K562 (cell line): ENCODE measurements at regions not wholly inside any gene's neighbourhood (a gene's known extent, or its start where the extent isn't known, plus 50 kb on each side); places are given as distances from the start of the nearest gene placed in this dataset.

Source experiments
- ATAC-seq: fragments of 200-7000 bp; cut with Tn5 transposase; 3 replicates; pipeline ENCODE4 v1.9.1; 2020; ENCODE audit warnings: moderate library complexity
- BruUV-seq: library from RNA; stranded (reverse); fragments of 400-500 nt; replicated peaks from 2 replicates; lab custom pipeline; 2021; lab: Mats Ljungman, UMichigan
- CTCF ChIA-PET: fragments of 300-600 bp; formaldehyde crosslinking; extraction: SDS; loops from one replicate; lab custom pipeline; 2021; ENCODE audit warnings: low intra/inter-chr PET ratio; lab: Yijun Ruan, JAX
- POLR2A ChIA-PET: fragments of 300-600, 350-650 bp; sonication (Branson Sonifier 250); formaldehyde crosslinking; extraction: SDS; loops from one replicate; lab custom pipeline; 2021; ENCODE audit warnings: antibody characterized with exemption, inconsistent platforms; lab: Yijun Ruan, JAX
- DNase-seq, 4 experiments: peaks; one replicate each; pipeline versions ENCODE4 v3.0.0 to v3.0.0-alpha.2; 2011 to 2018; ENCODE audit warnings: low spot score in 3 of 4, mixed read lengths in 3 of 4; ENCODE audit errors: extremely low read depth in 1 of 4
- FAIRE-seq: peaks from 2 replicates; lab custom pipeline; 2011; peaks lifted over from hg19 to GRCh38; lab: Jason Lieb, UNC
- H2AFZ ChIP-seq: 2 replicates; pipeline ENCODE4 v1.6.0; 2011; ENCODE audit warnings: low read depth, low read length, control low read depth, inconsistent platforms
- H3K27ac ChIP-seq: fragments of 200-600 bp; 3 replicates; pipeline ENCODE4 v1.8.0; 2011; ENCODE audit warnings: low read depth, mild to moderate bottlenecking, control low read depth, inconsistent platforms, low read length, moderate library complexity, mixed read lengths; ENCODE audit errors: extremely low read depth
- H3K27me3 ChIP-seq, 2 experiments: fragments of 300-600 bp in 1 of 2; 2 replicates in 1 of 2; 3 replicates in 1 of 2; pipeline versions ENCODE4 v1.6.0 to v1.8.0; 2011; ENCODE audit warnings: inconsistent platforms in 2 of 2, low read length in 2 of 2, mild to moderate bottlenecking in 1 of 2, mixed read lengths in 1 of 2, moderate library complexity in 1 of 2; ENCODE audit not compliant: control insufficient read depth in 2 of 2, insufficient read depth in 2 of 2
- H3K36me3 ChIP-seq: fragments of 300-600 bp; 3 replicates; pipeline ENCODE4 v1.8.0; 2011; ENCODE audit warnings: mild to moderate bottlenecking, low read length, inconsistent platforms; ENCODE audit not compliant: control insufficient read depth, insufficient read depth
- H3K4me1 ChIP-seq, 2 experiments: fragments of 200-600 bp in 1 of 2; replicated peaks in 1 of 2; 2 replicates in 1 of 2; 3 replicates in 1 of 2; pipeline versions ENCODE4 v1.5.1 to v1.8.0; 2011; ENCODE audit warnings: inconsistent platforms in 2 of 2, low read length in 2 of 2, mild to moderate bottlenecking in 1 of 2, mixed read lengths in 1 of 2, moderate library complexity in 1 of 2; ENCODE audit not compliant: control insufficient read depth in 2 of 2, insufficient read depth in 2 of 2
- H3K4me2 ChIP-seq: 2 replicates; pipeline ENCODE4 v1.6.1; 2011; ENCODE audit warnings: low read length, control low read depth, inconsistent platforms, mixed read lengths; ENCODE audit not compliant: insufficient read depth
- H3K4me3 ChIP-seq: fragments of 200-600 bp; sonication (generic), shearing (Covaris generic); 2 replicates; pipeline ENCODE4 v1.5.1; 2016; ENCODE audit warnings: control low read depth, inconsistent platforms
- H3K79me2 ChIP-seq: fragments of 200-600 bp; 3 replicates; pipeline ENCODE4 v1.8.0; 2011; ENCODE audit warnings: low read length, inconsistent platforms; ENCODE audit not compliant: control insufficient read depth, insufficient read depth
- H3K9ac ChIP-seq, 2 experiments: 2 replicates each; pipeline versions ENCODE4 v1.6.0 to v1.6.1; 2011; ENCODE audit warnings: low read depth in 2 of 2, low read length in 2 of 2, control low read depth in 1 of 2, inconsistent platforms in 1 of 2, mild to moderate bottlenecking in 1 of 2, mixed read lengths in 1 of 2; ENCODE audit not compliant: insufficient read depth in 1 of 2
- H3K9me1 ChIP-seq: one replicate; pipeline ENCODE4 v1.6.0; 2011; ENCODE audit warnings: inconsistent platforms, mild to moderate bottlenecking, low read length, moderate library complexity; ENCODE audit not compliant: control insufficient read depth, insufficient read depth
- H3K9me3 ChIP-seq: replicated peaks from 2 replicates; pipeline ENCODE4 v1.5.1; 2011; ENCODE audit warnings: low read depth, low read length, inconsistent platforms; ENCODE audit not compliant: control insufficient read depth, insufficient read depth
- H4K20me1 ChIP-seq: replicated peaks from 2 replicates; pipeline ENCODE4 v1.6.1; 2011; ENCODE audit warnings: low read length, inconsistent platforms, mixed read lengths; ENCODE audit not compliant: control insufficient read depth, insufficient read depth
- ATF1 ChIP-seq, 2 experiments: fragments of 450-650 bp in 1 of 2; IDR thresholded peaks; 2 replicates each; pipeline ENCODE4 v1.6.1; 2016; ENCODE audit warnings: missing compliant biosample characterization in 1 of 2, missing genetic modification characterization in 1 of 2
- ATF7 ChIP-seq: fragments of 450-650 bp; IDR thresholded peaks from 2 replicates; pipeline ENCODE4 v1.7.1; 2014; ENCODE audit warnings: mild to moderate bottlenecking, moderate library complexity
- KDM2B ChIP-seq: fragments of 250-450 bp; sonication (Bioruptor Pico); IDR thresholded peaks from 2 replicates; pipeline ENCODE4 v1.8.0; 2021; ENCODE audit warnings: mild to moderate bottlenecking, moderate library complexity
- KLF6 ChIP-seq: fragments of 250-450 bp; sonication (Bioruptor Pico); IDR thresholded peaks from 2 replicates; pipeline ENCODE4 v1.4.0; 2020; ENCODE audit warnings: mild to moderate bottlenecking, moderate library complexity, borderline replicate concordance
- MCM5 ChIP-seq: fragments of 450-650 bp; IDR thresholded peaks from 2 replicates; pipeline ENCODE4 v1.6.1; 2016; ENCODE audit warnings: low read depth
- PHF8 ChIP-seq: fragments of 200-600 bp; sonication (generic); IDR thresholded peaks from 2 replicates; pipeline ENCODE4 v1.6.1; 2012; ENCODE audit warnings: mixed run types, mild to moderate bottlenecking, inconsistent platforms, low read length, moderate library complexity, borderline replicate concordance
- POLR2A ChIP-seq: fragments of 450-650 bp; conservative IDR thresholded peaks from 2 replicates; pipeline ENCODE4 v1.6.1; 2016
- PRPF4 ChIP-seq: fragments of 200-400 bp; formaldehyde crosslinking; IDR thresholded peaks from one replicate; pipeline ENCODE4 v1.6.1; 2017; ENCODE audit warnings: low read length, low read depth, mild to moderate bottlenecking; ENCODE audit not compliant: insufficient read depth, poor library complexity, severe bottlenecking
- RBM25 ChIP-seq: fragments of 200-400 bp; formaldehyde crosslinking; IDR thresholded peaks from 2 replicates; pipeline ENCODE4 v1.6.1; 2018; ENCODE audit warnings: low read length, low read depth, moderate library complexity; ENCODE audit not compliant: severe bottlenecking
- RNF2 ChIP-seq: sonication (generic); IDR thresholded peaks from 2 replicates; pipeline ENCODE4 v1.6.1; 2016
- SRSF1 ChIP-seq: fragments of 200-400 bp; formaldehyde crosslinking; IDR thresholded peaks from 2 replicates; pipeline ENCODE4 v1.6.1; 2017; ENCODE audit warnings: mild to moderate bottlenecking, low read depth, low read length, moderate library complexity
- YBX1 ChIP-seq: fragments of 450-650 bp; IDR thresholded peaks from 2 replicates; pipeline ENCODE4 v1.7.1; 2016; ENCODE audit warnings: mild to moderate bottlenecking
- WGBS: fragments of 100-300 bp; shearing (Covaris generic); methylation state at CpG from one replicate; pipeline ENCODE4 v1.1.6; 2016; ENCODE audit warnings: low coverage, mixed read lengths; ENCODE audit not compliant: insufficient coverage; ENCODE audit errors: missing lambda C conversion rate; 5-methylcytosine and 5-hydroxymethylcytosine counted together
- in situ Hi-C: fragments of 300-500 bp; cut with MboI; formaldehyde crosslinking; loops from 4 replicates; pipeline ENCODE4 v1.15.0; 2018; ENCODE audit warnings: inconsistent platforms, mixed read lengths
- intact Hi-C: fragments of 100-400 bp; cut with micrococcal nuclease; formaldehyde crosslinking; loops from 2 replicates; pipeline ENCODE4 v1.14.2; 2022
- TF ChIP-seq, protein P1 (sequence below): sonication (generic); formaldehyde crosslinking; IDR thresholded peaks from 2 replicates; pipeline ENCODE4 v1.8.0; 2022; ENCODE audit warnings: missing genetic modification reagents, mild to moderate bottlenecking, borderline replicate concordance
- TF ChIP-seq, protein P2 (sequence below): fragments of 450-650 bp; formaldehyde crosslinking; IDR thresholded peaks from 2 replicates; pipeline ENCODE4 v1.4.0; 2020; ENCODE audit warnings: mild to moderate bottlenecking
- TF ChIP-seq, protein P3 (sequence below): fragments of 250-450 bp; sonication (Bioruptor Pico); IDR thresholded peaks from 2 replicates; pipeline ENCODE4 v1.4.0; 2020

GRCh38 chr1:198934901-198935305 lies 296.1 kb downstream of the PTPRC start:
- Histone ChIP-seq H3K9ac (no peak overlapping the region), H3K27ac (no peak overlapping the region), H3K4me1 (no peaks in the 10 kb centered on the region), H3K9me1 (no peaks in the 10 kb centered on the region), H3K4me3 (no peak overlapping the region), H3K9me3 (no peaks in the 10 kb centered on the region; the same call in none of the 2 replicates), H4K20me1 (no peaks in the 10 kb centered on the region), H3K27me3 (no peaks in the 10 kb centered on the region)
- WGBS = 3% methylated on average over 6 of the region's 6 CpGs
- BruUV-seq = no TSS peak
- ChIA-PET CTCF (no interaction called here), POLR2A (interaction anchor here (0.6 kb wide), 1 partner anchor 309 kb away, joined by 3 read pairs; no protein-coding TSS in a partner anchor)
- no peak for DNase-seq
- TF ChIP-seq MCM5 (no peak), PHF8 (no peak), KLF6 (CRISPR knock-in tag) (no peak), PRPF4 (no peak), KDM2B (no peak), SRSF1 (no peak), POLR2A (no peak), YBX1 (no peak), RNF2 (no peak), ATF1 (CRISPR knock-in tag; IDR thresholded peaks at IDR 0.05) (no peak), ATF1 (tag; IDR thresholded peaks at IDR 0.05) (no peak), RBM25 (no peak), ATF7 (no peak)
- TF ChIP-seq, protein P1, sequence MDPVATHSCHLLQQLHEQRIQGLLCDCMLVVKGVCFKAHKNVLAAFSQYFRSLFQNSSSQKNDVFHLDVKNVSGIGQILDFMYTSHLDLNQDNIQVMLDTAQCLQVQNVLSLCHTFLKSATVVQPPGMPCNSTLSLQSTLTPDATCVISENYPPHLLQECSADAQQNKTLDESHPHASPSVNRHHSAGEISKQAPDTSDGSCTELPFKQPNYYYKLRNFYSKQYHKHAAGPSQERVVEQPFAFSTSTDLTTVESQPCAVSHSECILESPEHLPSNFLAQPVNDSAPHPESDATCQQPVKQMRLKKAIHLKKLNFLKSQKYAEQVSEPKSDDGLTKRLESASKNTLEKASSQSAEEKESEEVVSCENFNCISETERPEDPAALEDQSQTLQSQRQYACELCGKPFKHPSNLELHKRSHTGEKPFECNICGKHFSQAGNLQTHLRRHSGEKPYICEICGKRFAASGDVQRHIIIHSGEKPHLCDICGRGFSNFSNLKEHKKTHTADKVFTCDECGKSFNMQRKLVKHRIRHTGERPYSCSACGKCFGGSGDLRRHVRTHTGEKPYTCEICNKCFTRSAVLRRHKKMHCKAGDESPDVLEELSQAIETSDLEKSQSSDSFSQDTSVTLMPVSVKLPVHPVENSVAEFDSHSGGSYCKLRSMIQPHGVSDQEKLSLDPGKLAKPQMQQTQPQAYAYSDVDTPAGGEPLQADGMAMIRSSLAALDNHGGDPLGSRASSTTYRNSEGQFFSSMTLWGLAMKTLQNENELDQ (CRISPR knock-in tag) = no peak
- TF ChIP-seq, protein P2, sequence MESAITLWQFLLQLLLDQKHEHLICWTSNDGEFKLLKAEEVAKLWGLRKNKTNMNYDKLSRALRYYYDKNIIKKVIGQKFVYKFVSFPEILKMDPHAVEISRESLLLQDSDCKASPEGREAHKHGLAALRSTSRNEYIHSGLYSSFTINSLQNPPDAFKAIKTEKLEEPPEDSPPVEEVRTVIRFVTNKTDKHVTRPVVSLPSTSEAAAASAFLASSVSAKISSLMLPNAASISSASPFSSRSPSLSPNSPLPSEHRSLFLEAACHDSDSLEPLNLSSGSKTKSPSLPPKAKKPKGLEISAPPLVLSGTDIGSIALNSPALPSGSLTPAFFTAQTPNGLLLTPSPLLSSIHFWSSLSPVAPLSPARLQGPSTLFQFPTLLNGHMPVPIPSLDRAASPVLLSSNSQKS (CRISPR knock-in tag) = no peak
- TF ChIP-seq, protein P3, sequence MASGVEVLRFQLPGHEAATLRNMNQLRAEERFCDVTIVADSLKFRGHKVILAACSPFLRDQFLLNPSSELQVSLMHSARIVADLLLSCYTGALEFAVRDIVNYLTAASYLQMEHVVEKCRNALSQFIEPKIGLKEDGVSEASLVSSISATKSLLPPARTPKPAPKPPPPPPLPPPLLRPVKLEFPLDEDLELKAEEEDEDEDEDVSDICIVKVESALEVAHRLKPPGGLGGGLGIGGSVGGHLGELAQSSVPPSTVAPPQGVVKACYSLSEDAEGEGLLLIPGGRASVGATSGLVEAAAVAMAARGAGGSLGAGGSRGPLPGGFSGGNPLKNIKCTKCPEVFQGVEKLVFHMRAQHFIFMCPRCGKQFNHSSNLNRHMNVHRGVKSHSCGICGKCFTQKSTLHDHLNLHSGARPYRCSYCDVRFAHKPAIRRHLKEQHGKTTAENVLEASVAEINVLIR (CRISPR knock-in tag) = no peak
- TF ChIP-seq, all 486 proteins: peak for 0
- intact Hi-C loops (no loop called here), in situ Hi-C loops (no loop called here)
- no peak overlapping the region for H2AFZ ChIP-seq
- H3K4me2 ChIP-seq = no peak overlapping the region
- H3K79me2 ChIP-seq = no peaks in the 10 kb centered on the region
- no peak for FAIRE-seq
- ATAC-seq = no peak
- no peaks in the 10 kb centered on the region for H3K36me3 ChIP-seq
